ENCODE measurements at regions not wholly inside any gene's neighbourhood (a gene's known extent, or its start where the extent isn't known, plus 50 kb on each side); places are given as distances from the start of the nearest gene placed in this dataset.

- H3K27me3 ChIP-seq, result no peaks in the 10 kb centered on the region
- no peaks in the 10 kb centered on the region for H3K36me3 ChIP-seq
- DNase-seq, result no peak
- TF ChIP-seq POLR2A (IDR thresholded peaks at IDR 0.05) (no peak), CTCF (IDR thresholded peaks at IDR 0.05) (no peak), EP300 (IDR thresholded peaks at IDR 0.05) (no peak)
- H3K9me3 ChIP-seq, result no peaks in the 10 kb centered on the region
- no peak overlapping the region for H3K4me3 ChIP-seq
- WGBS, 3 donors, result 93% methylated on average over 1 of the region's 1 CpG
- no peak overlapping the region for H3K27ac ChIP-seq
- intact Hi-C loops (cut with DNase I), result no loop called here
- H3K4me1 ChIP-seq (ENCODE audit: insufficient read depth), result no peaks in the 10 kb centered on the region
Measured at GRCh38 chr16:61480250-61480649, 556.0 kb downstream of the CDH8 start.

GRCh38 chr16:61471737-61472136 is 564.5 kb downstream of the CDH8 start:
- Histone ChIP-seq H3K9me3 (no peaks in the 10 kb centered on the region), H3K4me1 (ENCODE audit: insufficient read depth) (no peaks in the 10 kb centered on the region), H3K27ac (no peak overlapping the region), H3K36me3 (no peaks in the 10 kb centered on the region), H3K27me3 (no peaks in the 10 kb centered on the region), H3K4me3 (no peak overlapping the region)
- no peak for DNase-seq
- intact Hi-C loops (cut with DNase I), result no loop called here
- no peak for TF ChIP-seq POLR2A (IDR thresholded peaks at IDR 0.05)

- Histone ChIP-seq H3K4me3 (no peak overlapping the region), H3K9me3 (no peaks in the 10 kb centered on the region), H3K4me1 (ENCODE audit: insufficient read depth) (no peaks in the 10 kb centered on the region), H3K36me3 (no peaks in the 10 kb centered on the region), H3K27me3 (no peaks in the 10 kb centered on the region), H3K27ac (no peak overlapping the region)
- intact Hi-C loops (cut with DNase I), result no loop called here
- no peak for TF ChIP-seq CTCF (IDR thresholded peaks at IDR 0.05)
- no peak for TF ChIP-seq POLR2A (IDR thresholded peaks at IDR 0.05)
- TF ChIP-seq EP300 (IDR thresholded peaks at IDR 0.05), result no peak
- DNase-seq, result no peak
- 69 to 86% (median 83%) methylated on average over 2 of the region's 2 CpGs for WGBS, 3 donors
Measured at GRCh38 chr16:61471023-61471422, 565.2 kb downstream of the CDH8 start.

GRCh38 chr16:61465285-61465684 is 571.0 kb downstream of the CDH8 start:
- 75 to 81% (median 81%) methylated on average over 3 of the region's 3 CpGs for WGBS, 3 donors
- TF ChIP-seq CTCF (IDR thresholded peaks at IDR 0.05), result no peak
- no peak for TF ChIP-seq POLR2A (IDR thresholded peaks at IDR 0.05)
- no peak for TF ChIP-seq EP300 (IDR thresholded peaks at IDR 0.05)
- intact Hi-C loops (cut with DNase I), result no loop called here

GRCh38 chr16:61460020-61460419 is 576.2 kb downstream of the CDH8 start:
- no peak overlapping the region for H3K4me3 ChIP-seq
- H3K4me1 ChIP-seq (ENCODE audit: insufficient read depth), result no peaks in the 10 kb centered on the region
- TF ChIP-seq CTCF (IDR thresholded peaks at IDR 0.05) (no peak), EP300 (IDR thresholded peaks at IDR 0.05) (no peak), POLR2A (IDR thresholded peaks at IDR 0.05) (no peak)
- H3K36me3 ChIP-seq, result no peaks in the 10 kb centered on the region
- H3K9me3 ChIP-seq, result no peaks in the 10 kb centered on the region
- no peak overlapping the region for H3K27ac ChIP-seq
- WGBS, 3 donors, result 66 to 73% (median 71%) methylated on average over 3 of the region's 3 CpGs
- no peak for DNase-seq
- no peaks in the 10 kb centered on the region for H3K27me3 ChIP-seq
- intact Hi-C loops (cut with DNase I), result no loop called here

More at GRCh38 chr16:61465285-61465684, 571.0 kb downstream of the CDH8 start:
- no peaks in the 10 kb centered on the region for H3K9me3 ChIP-seq
- no peak for DNase-seq
- H3K27ac ChIP-seq, result no peak overlapping the region
- H3K27me3 ChIP-seq, result no peaks in the 10 kb centered on the region
- H3K4me3 ChIP-seq, result no peak overlapping the region
- H3K4me1 ChIP-seq (ENCODE audit: insufficient read depth), result no peaks in the 10 kb centered on the region
- H3K36me3 ChIP-seq, result no peaks in the 10 kb centered on the region

All from ovary (tissue), 7 donors.